ENCODE measurements at regions not wholly inside any gene's neighbourhood (a gene's known extent, or its start where the extent isn't known, plus 50 kb on each side); places are given as distances from the start of the nearest gene placed in this dataset.

- 93% methylated on average over 4 of the region's 4 CpGs; no CpG with 5 or more reads in 1 of the 2 experiments for WGBS, 2 experiments (ENCODE audit: extremely low coverage in 1 of 2, insufficient coverage in 1 of 2, insufficient read length in 1 of 2, insufficient replicate concordance in 2 of 2, low coverage in 1 of 2, low lambda C conversion rate in 2 of 2, missing lambda C conversion rate in 1 of 2)
These were observed 265.7 kb upstream of the SLC10A2 start for GRCh38 chr13:103331924-103332323.

More at GRCh38 chr13:103331924-103332323, 265.7 kb upstream of the SLC10A2 start:
- Histone ChIP-seq H4K5ac (ENCODE audit: insufficient read length, low read depth, low read length) (no peak overlapping the region), H3K27ac (ENCODE audit: low read depth, low read length) (no peak overlapping the region), H2BK15ac (ENCODE audit: low read length) (no peak overlapping the region), H2BK12ac (ENCODE audit: low read depth, low read length) (no peak overlapping the region), H2AK5ac (ENCODE audit: low read depth, low read length) (no peak overlapping the region), H3K9ac (replicated peaks in 1 of 4; ENCODE audit: extremely low read depth in 1 of 4, low read depth in 3 of 4, low read length in 3 of 4) (no peak overlapping the region), H3K4me2 (ENCODE audit: insufficient read depth in 1 of 2, low read depth in 2 of 2, low read length in 2 of 2) (no peak overlapping the region), H3K18ac (ENCODE audit: extremely low read depth, low read length) (no peak overlapping the region), H3K23ac (ENCODE audit: insufficient read length) (no peak overlapping the region), H3K36me3 (ENCODE audit: control insufficient read depth in 2 of 4, insufficient read depth in 4 of 4, low read length in 3 of 4) (no peaks in the 10 kb centered on the region), H2BK5ac (ENCODE audit: low read depth, low read length) (no peak overlapping the region), H3K27me3 (replicated peaks in 1 of 4; ENCODE audit: control insufficient read depth in 3 of 4, extremely low read depth in 1 of 4, insufficient read depth in 3 of 4, low read length in 3 of 4) (no peaks in the 10 kb centered on the region), H3K79me1 (ENCODE audit: low read depth, low read length) (no peaks in the 10 kb centered on the region), H3K79me2 (ENCODE audit: control insufficient read depth in 1 of 2, insufficient read depth in 2 of 2, low read length in 2 of 2) (no peaks in the 10 kb centered on the region), H2BK20ac (ENCODE audit: low read length) (no peak overlapping the region), H3K56ac (replicated peaks; ENCODE audit: insufficient read length, low read depth, low read length) (no peak overlapping the region), H2AFZ (ENCODE audit: low read length) (no peak overlapping the region), H3K23me2 (ENCODE audit: low read depth, low read length) (no peaks in the 10 kb centered on the region), H4K20me1 (replicated peaks in 1 of 2; ENCODE audit: control insufficient read depth in 1 of 2, insufficient read depth in 2 of 2, low read length in 2 of 2) (no peaks in the 10 kb centered on the region), H3K4me1 (replicated peaks in 1 of 4; ENCODE audit: control insufficient read depth in 3 of 4, insufficient read depth in 4 of 4, low read length in 3 of 4) (no peaks in the 10 kb centered on the region), H2BK120ac (replicated peaks; ENCODE audit: low read depth, low read length) (no peak overlapping the region), H3K14ac (ENCODE audit: insufficient read length) (no peak overlapping the region), H3K9me3 (ENCODE audit: insufficient read depth in 2 of 2, low read depth in 1 of 2, low read length in 1 of 2) (no peaks in the 10 kb centered on the region), H4K8ac (ENCODE audit: extremely low read depth, insufficient read depth, low read length) (no peak overlapping the region), H3K4me3 (ENCODE audit: extremely low read depth in 1 of 4, insufficient read depth in 2 of 4, low read depth in 3 of 4, low read length in 4 of 4) (no peak overlapping the region), H4K91ac (replicated peaks; ENCODE audit: insufficient read length, low read length) (no peak overlapping the region), H3K4ac (replicated peaks; ENCODE audit: insufficient read length, low read depth, low read length) (no peak overlapping the region)
- FAIRE-seq = no peak
- ChIA-PET POLR2A (ENCODE audit: partially characterized antibody) (no interaction called here), CTCF (ENCODE audit: partially characterized antibody) (no interaction called here)
- no peak for TF ChIP-seq HDAC2 (IDR thresholded peaks at IDR 0.05; ENCODE audit: borderline replicate concordance in 1 of 2, low read depth in 2 of 2, low read length in 2 of 2)
- no peak for TF ChIP-seq RXRA (IDR thresholded peaks at IDR 0.05; ENCODE audit: insufficient read depth, low read depth, low read length)
- no peak for TF ChIP-seq EP300 (IDR thresholded peaks at IDR 0.05; ENCODE audit: borderline replicate concordance in 1 of 2, low read depth in 2 of 2, low read length in 2 of 2)
- no peak for TF ChIP-seq YY1 (IDR thresholded peaks at IDR 0.05; ENCODE audit: low read depth, low read length)
- no peak for TF ChIP-seq JUND (IDR thresholded peaks at IDR 0.05; ENCODE audit: low read length)
- TF ChIP-seq KDM1A (IDR thresholded peaks at IDR 0.05; ENCODE audit: borderline replicate concordance, low read length) = no peak
- DNase-seq (ENCODE audit: low read depth in 1 of 2, low spot score in 2 of 2) = no peak
